Transverse colon (tissue), 3 donors: ENCODE measurements at regions not wholly inside any gene's neighbourhood (a gene's known extent, or its start where the extent isn't known, plus 50 kb on each side); places are given as distances from the start of the nearest gene placed in this dataset.

Experiments
- CTCF ChIP-seq, 5 experiments: fragments of 200-600 bp in 3 of 5; fragments of 450-650 bp in 2 of 5; sonication (generic) in 3 of 5; IDR thresholded peaks; 1 replicate in 2 of 5; 2 replicates in 3 of 5; pipeline ENCODE4 v1.5.1; 2016 to 2017; ENCODE audit warnings: antibody characterized with exemption in 5 of 5, inconsistent platforms in 3 of 5, mild to moderate bottlenecking in 2 of 5, moderate library complexity in 1 of 5
- EP300 ChIP-seq: sonication (generic); formaldehyde crosslinking; IDR thresholded peaks from one replicate; pipeline ENCODE4 v1.6.1; 2017; ENCODE audit warnings: antibody characterized with exemption, low read depth

GRCh38 chr5:145203193-145203592, 631.9 kb downstream of the PRELID2 start:
- no peak for TF ChIP-seq EP300
- no peak for TF ChIP-seq CTCF (IDR thresholded peaks at IDR 0.05)
